ENCODE measurements at regions not wholly inside any gene's neighbourhood (a gene's known extent, or its start where the extent isn't known, plus 50 kb on each side); places are given as distances from the start of the nearest gene placed in this dataset.
A peak's percentile ranks its signal among the peaks of the same experiment; 100 is the strongest.

GRCh38 chr20:60569116-60569515 is 610.9 kb downstream of the CDH26 start:
- no peak for DNase-seq (ENCODE audit: low spot score)

DNA sequence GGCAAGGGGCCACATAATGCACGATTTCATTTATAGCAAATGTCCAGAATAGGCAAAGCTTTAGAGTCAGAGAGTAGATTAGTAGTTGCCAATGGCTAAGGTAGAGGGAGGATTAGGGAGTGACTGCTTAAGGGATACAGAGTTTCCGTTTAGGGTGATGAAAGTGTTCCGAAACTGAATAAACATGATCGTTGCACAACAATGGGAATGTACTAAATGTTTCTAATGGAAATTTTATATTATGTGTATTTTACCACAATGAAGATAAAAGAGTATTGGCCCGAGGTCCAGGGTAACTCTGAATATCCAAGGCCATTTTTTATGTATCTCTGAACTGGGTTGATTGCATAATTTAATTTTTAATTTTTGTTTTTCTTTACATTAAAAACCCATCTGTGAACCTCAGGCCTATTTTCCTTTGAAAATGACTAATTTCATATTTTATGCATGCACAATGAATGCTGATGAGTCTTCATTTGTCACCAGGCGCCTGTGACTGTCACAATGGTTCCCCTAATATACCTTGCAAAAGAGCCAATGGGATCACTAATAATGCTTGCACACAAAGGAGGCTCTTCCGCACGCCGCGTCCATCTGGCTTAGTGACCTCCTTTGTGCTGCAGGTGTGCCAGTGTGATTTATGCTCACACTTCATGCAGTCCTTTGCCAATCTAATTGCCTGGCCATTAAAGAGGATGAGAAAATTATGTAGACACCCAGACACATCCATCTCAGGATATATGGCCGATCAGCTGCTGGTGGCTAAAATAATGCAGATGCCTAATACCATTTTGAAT is 612.5 kb downstream of the CDH26 start:
- DNase-seq (ENCODE audit: low spot score), result no peak

DNA sequence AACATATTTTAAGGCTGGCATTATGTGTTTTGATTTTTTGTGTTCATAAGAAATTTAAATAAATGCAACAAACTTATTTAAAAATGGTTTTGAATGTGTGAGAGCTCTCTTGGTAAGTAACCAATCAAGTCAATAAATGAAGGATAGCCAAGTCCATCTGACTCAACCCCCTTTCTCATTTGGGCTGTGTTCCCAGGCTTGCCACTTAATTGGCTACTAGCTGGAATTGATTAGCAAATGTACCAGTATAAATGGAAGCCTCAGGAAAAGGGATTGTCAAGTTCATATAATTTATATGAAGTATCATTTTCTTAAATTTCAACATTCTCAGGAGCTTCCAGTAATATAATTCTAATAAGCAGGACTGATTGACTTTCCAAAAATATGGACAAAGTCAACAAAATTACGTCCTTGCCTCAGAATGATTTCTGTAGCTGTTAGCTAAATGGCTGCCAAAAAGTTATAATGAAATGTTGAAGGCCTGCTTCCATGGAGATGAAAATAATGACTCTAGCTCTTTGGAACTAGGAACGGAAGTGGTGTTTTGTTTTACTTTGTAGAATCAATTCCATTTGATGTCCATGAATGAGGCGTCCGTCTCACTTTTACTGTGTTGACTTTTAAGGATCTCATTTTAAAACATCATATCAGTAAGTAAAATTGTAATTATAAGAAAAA is 614.9 kb downstream of the CDH26 start:
- DNase-seq (ENCODE audit: low spot score), result no peak

DNA sequence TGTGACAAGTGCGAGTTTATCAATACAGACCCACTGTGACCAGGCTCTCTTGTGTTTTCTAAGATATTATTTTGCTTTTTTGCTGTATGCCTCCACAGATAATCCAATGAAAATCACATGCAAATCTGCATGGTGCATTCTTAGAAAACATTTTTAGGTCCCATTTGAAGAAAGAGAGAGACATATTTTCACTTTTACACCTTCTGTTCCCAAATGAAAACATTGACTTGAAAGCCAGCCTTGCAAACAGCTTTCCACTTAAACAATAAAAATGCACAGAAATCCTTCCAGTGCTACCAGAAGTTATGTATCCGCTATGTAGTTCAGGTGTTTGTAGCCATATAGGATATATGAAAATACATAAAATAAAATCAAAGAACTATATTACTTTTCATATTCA is 618.0 kb downstream of the CDH26 start:
- no peak for DNase-seq (ENCODE audit: low spot score)

GRCh38 chr20:60579941-60580515 is 621.8 kb downstream of the CDH26 start:
- DNase-seq (ENCODE audit: low spot score), result no peak

DNA sequence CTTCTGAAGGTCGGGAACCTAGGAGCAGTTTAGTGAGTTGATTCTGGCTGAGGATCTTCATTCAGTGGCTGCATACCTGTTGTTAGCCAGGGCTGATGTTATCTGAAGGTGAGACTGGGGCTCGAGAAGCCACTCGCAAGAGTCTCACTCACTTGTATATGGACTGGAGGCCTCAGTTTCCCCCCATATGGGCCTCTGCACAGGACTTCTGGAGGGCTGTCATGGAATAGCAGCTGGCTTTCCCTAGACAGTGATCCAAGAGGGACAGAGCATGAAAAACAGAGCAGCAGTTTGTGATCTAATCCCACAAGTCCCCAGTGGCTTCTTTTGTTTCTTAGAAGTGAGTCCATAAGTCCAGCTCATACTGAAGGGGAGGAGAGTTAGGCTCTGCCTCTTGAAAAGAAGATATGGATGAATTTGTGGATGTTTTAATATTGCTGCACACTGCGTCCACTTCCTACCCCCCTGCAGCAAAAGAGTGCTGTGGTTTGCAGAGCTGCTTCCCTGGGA is 623.4 kb downstream of the CDH26 start:
- no peak for DNase-seq (ENCODE audit: low spot score)

DNA sequence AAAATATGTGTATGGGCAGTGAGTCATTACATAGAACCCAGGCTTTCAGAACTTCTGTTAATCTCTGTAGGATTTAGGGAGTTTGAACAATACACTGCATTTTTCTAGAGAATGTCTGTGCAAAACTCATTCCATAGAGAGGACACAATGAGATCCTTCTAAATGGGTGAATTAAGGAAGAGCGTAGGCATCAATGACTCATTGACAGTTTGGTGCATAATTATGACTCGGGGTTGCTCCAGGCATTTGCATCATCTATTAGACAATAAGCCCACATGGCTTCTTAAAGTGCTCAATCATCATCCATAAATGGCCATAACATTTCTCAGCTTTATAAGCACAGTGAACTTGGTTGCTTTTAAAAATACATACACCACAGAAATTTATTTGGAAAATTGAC is 625.5 kb downstream of the CDH26 start:
- no peak for DNase-seq (ENCODE audit: low spot score)

GRCh38 chr20:60584221-60584620 is 626.0 kb downstream of the CDH26 start:
- DNase-seq (ENCODE audit: low spot score), result no peak

DNA sequence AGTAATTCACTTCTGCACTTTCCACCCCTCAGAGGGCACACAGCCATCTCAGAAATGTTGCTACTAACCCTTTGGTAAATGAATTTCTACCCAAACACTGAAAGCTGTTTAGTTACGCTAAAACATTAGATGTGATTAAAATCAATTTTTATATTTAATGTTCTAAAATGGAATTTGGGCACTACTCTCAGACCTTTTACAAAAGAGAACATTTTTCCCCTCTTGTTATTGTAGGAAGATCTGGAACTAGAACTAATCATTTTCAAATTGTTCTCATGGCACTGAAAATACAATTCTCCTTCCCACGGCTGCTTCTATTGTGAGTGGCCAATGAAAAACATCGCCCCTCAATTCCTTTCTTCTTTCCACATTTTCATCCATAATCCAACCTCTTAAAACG is 627.4 kb downstream of the CDH26 start:
- no peak for DNase-seq (ENCODE audit: low spot score)

DNA sequence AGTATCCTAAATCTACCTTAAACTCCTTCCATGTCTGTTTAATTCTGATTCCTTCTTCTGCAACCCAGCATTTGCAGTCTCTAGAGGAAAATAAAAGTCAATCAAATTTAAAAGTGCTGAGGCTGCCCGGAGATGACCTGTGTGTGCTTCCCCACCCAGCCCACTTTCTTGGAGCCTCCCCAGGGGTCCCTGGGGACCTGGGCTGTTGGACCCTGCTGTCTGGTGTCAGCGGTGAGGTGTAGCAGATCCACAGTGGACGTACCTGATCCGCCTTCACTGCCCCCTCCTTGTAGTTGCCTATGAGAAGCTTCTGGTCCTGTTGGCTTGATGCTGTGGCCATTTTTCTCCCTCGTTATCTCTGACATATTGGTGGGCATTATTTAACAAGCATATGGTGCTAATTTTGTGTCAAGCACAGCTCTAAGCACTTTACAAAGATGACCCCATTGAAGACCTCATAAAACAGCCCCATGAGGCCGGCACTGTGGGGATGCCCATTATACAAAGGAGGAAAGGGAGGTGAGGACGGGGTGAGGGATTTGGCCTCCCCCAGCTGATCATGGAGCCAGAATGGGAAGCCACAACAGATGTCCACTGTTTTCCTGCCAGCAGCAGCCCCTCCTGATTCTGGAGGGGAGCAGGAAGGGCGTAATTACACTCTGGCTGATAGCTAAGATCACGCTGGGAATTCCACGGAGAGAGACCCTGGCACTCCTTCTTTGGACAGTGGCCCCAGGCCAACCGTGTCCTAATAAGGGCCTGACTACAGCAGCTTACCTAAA is 628.2 kb downstream of the CDH26 start:
- no peak for DNase-seq (ENCODE audit: low spot score)

- DNase-seq (ENCODE audit: low spot score), result no peak
These were observed 629.8 kb downstream of the CDH26 start for GRCh38 chr20:60587986-60588385.

DNA sequence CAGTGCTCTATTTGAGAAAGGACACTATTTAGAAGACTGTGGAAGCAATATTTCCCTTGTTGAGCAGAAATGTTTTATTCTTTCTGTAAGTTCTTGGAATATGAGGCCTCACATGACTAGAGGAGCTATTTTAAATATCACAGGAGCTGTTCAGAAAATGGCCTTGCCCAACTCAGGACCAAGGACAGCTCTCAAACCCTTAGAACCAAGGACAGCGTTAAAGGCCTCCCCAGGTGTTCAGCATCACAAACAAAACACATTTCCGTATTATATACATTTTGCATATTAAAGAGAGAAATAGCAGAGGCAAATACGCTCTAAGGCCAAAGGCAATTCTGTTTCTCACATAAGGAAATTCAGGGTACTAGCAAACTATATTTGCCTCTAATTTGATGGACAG is 631.4 kb downstream of the CDH26 start:
- no peak for DNase-seq (ENCODE audit: low spot score)

GRCh38 chr20:60591172-60591799 is 633.1 kb downstream of the CDH26 start:
- DNase-seq (ENCODE audit: low spot score), result no peak

DNA sequence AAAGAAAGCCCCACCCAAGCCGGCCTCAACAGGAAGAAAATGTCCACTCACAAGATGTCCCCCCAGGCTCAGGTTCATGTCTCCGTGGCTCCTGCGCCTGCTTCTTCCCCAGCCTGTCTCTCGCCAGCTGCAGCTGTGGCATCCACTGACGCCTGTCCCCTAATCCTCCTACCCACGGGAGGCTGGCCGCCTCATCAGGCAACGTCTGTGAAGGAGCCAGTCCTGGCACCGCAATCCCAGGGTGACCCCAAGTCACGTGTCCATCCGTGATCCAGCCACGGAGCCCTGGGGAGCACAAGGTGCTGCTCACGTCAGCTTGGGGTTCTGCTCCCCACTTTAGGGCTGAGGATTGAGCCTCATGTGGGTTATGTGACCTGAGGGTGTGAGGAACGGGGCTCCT is 640.3 kb downstream of the CDH26 start:
- no peak for DNase-seq (ENCODE audit: low spot score)

DNA sequence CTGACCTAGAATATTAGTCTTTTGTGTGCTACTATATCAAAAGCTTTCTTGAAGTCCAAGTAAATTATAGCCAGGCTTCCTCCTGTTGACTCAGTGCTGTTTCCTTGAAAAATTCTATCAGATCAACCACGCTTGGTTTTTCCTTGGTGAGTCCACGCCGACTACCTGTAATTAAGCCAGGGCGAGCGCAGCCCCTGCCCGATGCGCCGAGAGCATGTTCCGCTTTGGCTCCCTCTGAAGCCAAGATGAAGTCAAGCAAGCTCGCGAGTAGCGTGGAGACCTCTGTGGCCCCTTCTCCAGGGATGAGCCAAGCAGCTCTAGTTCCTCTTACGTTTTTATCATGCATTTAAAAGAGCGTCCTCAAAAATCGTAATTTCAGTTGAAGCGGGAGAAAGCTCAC is 641.2 kb downstream of the CDH26 start:
- no peak for DNase-seq (ENCODE audit: low spot score)

- DNase-seq (ENCODE audit: low spot score), result no peak
These were observed 641.8 kb downstream of the CDH26 start for GRCh38 chr20:60600036-60600435.

DNA sequence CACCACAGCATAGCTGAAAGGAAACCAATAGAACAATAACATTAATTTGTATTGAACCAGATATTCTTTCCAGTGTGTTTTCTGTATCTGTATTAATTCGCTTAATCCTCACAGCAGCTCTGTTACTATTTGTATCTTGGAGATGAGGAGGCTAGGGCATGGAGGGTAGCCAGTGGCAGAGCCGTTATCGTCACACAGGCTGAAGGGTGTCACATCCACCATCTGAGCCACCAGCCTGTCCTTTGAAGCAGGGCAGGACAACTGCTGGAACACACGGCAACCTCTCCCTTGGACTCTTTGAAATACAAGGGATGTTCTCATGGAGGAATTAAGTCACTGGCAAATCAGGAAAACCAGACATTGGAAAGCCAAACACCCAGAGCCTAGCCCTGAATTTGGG is 628.0 kb upstream of the CDH4 start:
- DNase-seq (ENCODE audit: low spot score), result no peak

DNA sequence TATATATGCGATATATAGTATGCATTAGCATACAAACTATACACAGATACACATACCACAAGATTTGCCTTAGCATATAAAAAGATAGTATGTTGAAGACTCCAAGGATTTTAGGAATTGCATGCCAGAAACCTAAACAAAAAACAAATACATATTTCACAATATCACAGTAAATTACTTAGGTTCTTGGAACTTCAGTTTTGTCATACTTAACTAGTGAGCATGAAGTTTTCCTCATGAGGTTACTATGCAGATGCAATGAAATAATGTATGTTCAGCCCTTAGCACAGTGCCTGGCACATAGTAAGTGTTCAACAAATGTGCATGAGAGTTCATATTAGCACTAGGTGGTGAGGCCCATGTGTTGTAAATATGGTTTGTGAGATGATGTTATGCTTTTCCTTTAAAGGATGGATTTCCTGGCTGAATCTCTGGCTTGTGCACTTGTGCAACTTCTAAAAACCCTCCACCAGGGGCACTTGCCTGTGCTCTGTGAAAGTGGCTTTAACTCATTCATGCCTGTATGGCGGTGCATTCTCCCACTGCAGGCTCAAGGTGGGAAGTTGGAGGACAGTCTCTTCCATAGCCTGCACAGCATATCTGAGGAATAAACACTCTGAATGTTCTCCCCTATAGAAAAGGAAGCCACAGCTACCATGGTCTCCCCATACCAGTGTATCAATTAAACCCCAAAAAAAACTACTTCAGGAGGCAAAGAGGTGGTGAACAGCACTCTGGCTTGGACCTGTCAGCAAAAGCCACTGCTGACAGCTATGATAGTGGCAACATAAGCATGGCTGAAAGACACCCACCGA is 624.1 kb upstream of the CDH4 start:
- no peak for DNase-seq (ENCODE audit: low spot score)

GRCh38 chr20:60628749-60629148 is 623.3 kb upstream of the CDH4 start:
- no peak for DNase-seq (ENCODE audit: low spot score)

DNA sequence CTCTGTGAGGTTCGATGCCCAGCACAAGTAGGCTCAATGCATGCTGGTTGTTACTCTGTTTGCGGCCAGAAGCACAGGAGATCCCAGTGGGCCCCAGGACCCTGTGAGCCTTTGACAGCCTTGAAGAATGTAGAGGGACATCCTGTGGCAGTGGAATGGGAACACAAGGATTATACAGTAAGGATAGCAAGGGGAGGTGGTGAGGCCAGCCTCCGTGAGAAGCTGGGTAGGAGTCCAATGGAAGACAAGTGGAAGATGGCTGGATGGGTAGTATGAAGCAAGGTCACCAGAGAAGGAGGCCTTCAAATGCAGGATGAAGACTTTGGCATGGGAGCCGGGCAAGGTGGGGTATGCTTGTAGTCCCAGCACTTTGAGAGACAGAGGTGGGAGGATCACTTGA is 622.9 kb upstream of the CDH4 start:
- no peak for DNase-seq (ENCODE audit: low spot score)

DNA sequence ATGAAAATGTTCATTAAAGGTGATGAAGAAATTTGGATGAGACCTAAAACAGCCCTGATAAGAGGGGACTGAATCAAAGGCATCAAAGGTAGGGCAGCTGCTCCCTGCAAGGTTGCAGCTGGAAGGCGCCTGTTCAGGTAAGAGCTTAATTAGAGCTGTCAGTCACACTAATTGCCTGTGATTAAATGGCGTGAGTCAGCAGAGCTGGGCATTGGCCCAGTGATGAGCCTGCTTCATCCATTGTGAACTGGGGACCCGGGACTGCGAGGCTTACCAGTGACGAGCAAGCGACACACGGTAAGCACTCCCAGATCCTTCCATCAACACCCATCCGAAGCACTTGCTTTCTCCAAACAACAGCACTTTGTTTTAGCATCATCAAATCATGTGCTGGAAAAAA is 621.5 kb upstream of the CDH4 start:
- peak; percentile 12 for DNase-seq (ENCODE audit: low spot score)

Measured in SK-N-DZ (cell line).